ENCODE measurements at regions not wholly inside any gene's neighbourhood (a gene's known extent, or its start where the extent isn't known, plus 50 kb on each side); places are given as distances from the start of the nearest gene placed in this dataset.

DNA sequence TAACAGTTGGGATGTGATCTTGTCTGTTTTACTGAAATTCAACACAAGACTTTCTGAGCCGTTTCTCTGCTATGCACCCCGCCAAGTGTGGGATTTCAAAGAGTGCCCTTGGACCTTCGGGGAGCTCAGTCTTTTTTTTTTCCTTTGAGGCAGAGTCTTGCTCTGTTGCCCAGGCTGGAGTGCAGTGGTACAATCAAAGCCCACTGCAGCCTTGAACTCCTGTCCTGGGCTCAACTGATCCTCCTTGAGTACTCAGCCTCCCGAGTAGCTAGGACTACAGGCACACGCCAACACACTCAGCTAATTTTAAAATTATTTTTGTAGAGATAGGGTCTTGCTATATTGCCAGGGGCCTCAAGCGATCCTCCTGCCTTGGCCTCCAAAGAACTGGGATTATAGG, 162.9 kb downstream of the BAMBI start:
- RAD21 ChIA-PET (ENCODE audit: unreplicated experiment) = no interaction called here
- Histone ChIP-seq H3K4me2 (ENCODE audit: control insufficient read depth, insufficient read depth) (no peak overlapping the region), H2AFZ (ENCODE audit: control insufficient read depth, low read depth, low read length) (no peak overlapping the region), H3K27ac (ENCODE audit: control insufficient read depth, insufficient read depth) (no peak overlapping the region), H4K20me1 (ENCODE audit: control insufficient read depth, insufficient read depth) (no peaks in the 10 kb centered on the region), H3K9me3 (replicated peaks; ENCODE audit: control insufficient read depth, insufficient read depth, low read length) (no peaks in the 10 kb centered on the region; the same call in 2 of the 3 replicates), H3K36me3 (ENCODE audit: control insufficient read depth in 2 of 2, insufficient read depth in 2 of 2, low read length in 1 of 2) (no peaks in the 10 kb centered on the region), H3K4me1 (ENCODE audit: control insufficient read depth, insufficient read depth, low read length) (no peaks in the 10 kb centered on the region), H3K27me3 (replicated peaks in 1 of 2; ENCODE audit: control insufficient read depth in 2 of 2, insufficient read depth in 2 of 2, low read length in 1 of 2) (no peaks in the 10 kb centered on the region), H3K9ac (ENCODE audit: control insufficient read depth, insufficient read depth, low read length) (no peak overlapping the region), H3K4me3 (no peak overlapping the region), H3K79me2 (ENCODE audit: control insufficient read depth, insufficient read depth, low read length) (no peaks in the 10 kb centered on the region)
- intact Hi-C loops (cut with micrococcal nuclease; ENCODE audit: unreplicated experiment) (no loop called here), in situ Hi-C loops (cut with MboI) (no loop called here)
- 26% methylated on average over 6 of the region's 6 CpGs for WGBS (ENCODE audit: insufficient coverage, insufficient replicate concordance, low lambda C conversion rate, missing lambda C conversion rate)
- POLR2A ChIA-PET = no interaction called here
- CTCF ChIA-PET = interaction anchor here (1.6 kb wide), 1 partner anchor 12 kb away, joined by 3 read pairs; no protein-coding TSS in a partner anchor
- FAIRE-seq (no peak), ATAC-seq (no peak), DNase-seq (ENCODE audit: low read depth, low spot score) (no peak)
- SMC1A ChIA-PET (ENCODE audit: uncharacterized antibody, unreplicated experiment) = no interaction called here
- TF ChIP-seq ZZZ3 (IDR thresholded peaks at IDR 0.05; ENCODE audit: control insufficient read depth, insufficient read length, low read depth) = no peak
- TF ChIP-seq ATF3 (IDR thresholded peaks at IDR 0.05; ENCODE audit: borderline replicate concordance, extremely low read depth, low read depth, low read length) = no peak
- no peak for TF ChIP-seq MYC (IDR thresholded peaks at IDR 0.05; ENCODE audit: insufficient read depth, insufficient read length, insufficient replicate concordance, low read length, severe bottlenecking)
- TF ChIP-seq ZNF24 (IDR thresholded peaks at IDR 0.05) = no peak
- TF ChIP-seq MTA2 (IDR thresholded peaks at IDR 0.05; ENCODE audit: low read depth) = no peak
- TF ChIP-seq CHD4 (IDR thresholded peaks at IDR 0.05) = no peak
- TF ChIP-seq SIX5 (IDR thresholded peaks at IDR 0.05; ENCODE audit: low read depth, low read length, severe bottlenecking) = no peak
- TF ChIP-seq RAD21 (IDR thresholded peaks at IDR 0.05; ENCODE audit: insufficient read depth, low read depth, low read length) = no peak
- no peak for TF ChIP-seq ZNF207 (IDR thresholded peaks at IDR 0.05; ENCODE audit: borderline replicate concordance)
- TF ChIP-seq CBX5 (IDR thresholded peaks at IDR 0.05; ENCODE audit: low read depth) = no peak
- TF ChIP-seq ZNF687 (IDR thresholded peaks at IDR 0.05) = no peak
- TF ChIP-seq, protein P1, sequence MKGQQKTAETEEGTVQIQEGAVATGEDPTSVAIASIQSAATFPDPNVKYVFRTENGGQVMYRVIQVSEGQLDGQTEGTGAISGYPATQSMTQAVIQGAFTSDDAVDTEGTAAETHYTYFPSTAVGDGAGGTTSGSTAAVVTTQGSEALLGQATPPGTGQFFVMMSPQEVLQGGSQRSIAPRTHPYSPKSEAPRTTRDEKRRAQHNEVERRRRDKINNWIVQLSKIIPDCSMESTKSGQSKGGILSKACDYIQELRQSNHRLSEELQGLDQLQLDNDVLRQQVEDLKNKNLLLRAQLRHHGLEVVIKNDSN (IDR thresholded peaks at IDR 0.05; ENCODE audit: borderline replicate concordance, extremely low read length, insufficient read depth, low read depth, low read length) = no peak
- TF ChIP-seq, protein P2, sequence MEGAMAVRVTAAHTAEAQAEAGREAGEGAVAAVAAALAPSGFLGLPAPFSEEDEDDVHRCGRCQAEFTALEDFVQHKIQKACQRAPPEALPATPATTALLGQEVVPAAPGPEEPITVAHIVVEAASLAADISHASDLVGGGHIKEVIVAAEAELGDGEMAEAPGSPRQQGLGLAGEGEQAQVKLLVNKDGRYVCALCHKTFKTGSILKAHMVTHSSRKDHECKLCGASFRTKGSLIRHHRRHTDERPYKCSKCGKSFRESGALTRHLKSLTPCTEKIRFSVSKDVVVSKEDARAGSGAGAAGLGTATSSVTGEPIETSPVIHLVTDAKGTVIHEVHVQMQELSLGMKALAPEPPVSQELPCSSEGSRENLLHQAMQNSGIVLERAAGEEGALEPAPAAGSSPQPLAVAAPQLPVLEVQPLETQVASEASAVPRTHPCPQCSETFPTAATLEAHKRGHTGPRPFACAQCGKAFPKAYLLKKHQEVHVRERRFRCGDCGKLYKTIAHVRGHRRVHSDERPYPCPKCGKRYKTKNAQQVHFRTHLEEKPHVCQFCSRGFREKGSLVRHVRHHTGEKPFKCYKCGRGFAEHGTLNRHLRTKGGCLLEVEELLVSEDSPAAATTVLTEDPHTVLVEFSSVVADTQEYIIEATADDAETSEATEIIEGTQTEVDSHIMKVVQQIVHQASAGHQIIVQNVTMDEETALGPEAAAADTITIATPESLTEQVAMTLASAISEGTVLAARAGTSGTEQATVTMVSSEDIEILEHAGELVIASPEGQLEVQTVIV (IDR thresholded peaks at IDR 0.05; ENCODE audit: borderline replicate concordance, partially characterized antibody) = no peak
- BruUV-seq (replicated peaks) = no TSS peak

Measured in GM12878 (cell line).